A673 (cell line): ENCODE measurements at regions not wholly inside any gene's neighbourhood (a gene's known extent, or its start where the extent isn't known, plus 50 kb on each side); places are given as distances from the start of the nearest gene placed in this dataset.

Experiments
- EZH2 ChIP-seq: fragments of 200-600 bp; sonication (generic); IDR thresholded peaks from 2 replicates; pipeline ENCODE4 v1.6.1; 2017; ENCODE audit warnings: borderline replicate concordance, low read depth, mild to moderate bottlenecking, mixed read lengths, antibody characterized with exemption, low read length; ENCODE audit not compliant: poor library complexity, severe bottlenecking
- TF ChIP-seq, protein P1 (sequence below): fragments of 300-800, 200-600 bp; sonication (generic); conservative IDR thresholded peaks from 2 replicates; pipeline ENCODE4 v1.5.1; 2017; ENCODE audit warnings: low read depth, mild to moderate bottlenecking, antibody characterized with exemption, low read length, moderate library complexity, mixed read lengths

DNA sequence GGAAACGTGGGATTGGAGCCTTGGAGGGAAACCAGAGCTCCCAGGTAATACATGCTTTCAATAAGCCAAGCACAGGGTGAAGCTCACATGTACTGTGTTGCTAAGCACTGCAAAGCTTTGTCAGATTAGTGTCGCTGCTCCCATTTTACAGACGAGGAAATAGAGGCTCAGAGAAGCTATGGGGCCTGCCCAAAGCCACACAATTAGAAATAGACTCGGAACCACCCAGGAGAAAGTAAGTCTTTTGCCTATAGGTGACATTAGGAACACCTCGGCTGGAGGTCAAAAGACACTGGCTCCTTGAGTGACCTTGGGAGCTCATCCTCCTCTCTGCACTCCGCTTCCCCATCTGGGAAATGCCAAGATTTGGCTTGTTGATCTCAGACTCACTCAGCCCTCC, 175.6 kb upstream of the ZC3H12A start:
- TF ChIP-seq, protein P1, sequence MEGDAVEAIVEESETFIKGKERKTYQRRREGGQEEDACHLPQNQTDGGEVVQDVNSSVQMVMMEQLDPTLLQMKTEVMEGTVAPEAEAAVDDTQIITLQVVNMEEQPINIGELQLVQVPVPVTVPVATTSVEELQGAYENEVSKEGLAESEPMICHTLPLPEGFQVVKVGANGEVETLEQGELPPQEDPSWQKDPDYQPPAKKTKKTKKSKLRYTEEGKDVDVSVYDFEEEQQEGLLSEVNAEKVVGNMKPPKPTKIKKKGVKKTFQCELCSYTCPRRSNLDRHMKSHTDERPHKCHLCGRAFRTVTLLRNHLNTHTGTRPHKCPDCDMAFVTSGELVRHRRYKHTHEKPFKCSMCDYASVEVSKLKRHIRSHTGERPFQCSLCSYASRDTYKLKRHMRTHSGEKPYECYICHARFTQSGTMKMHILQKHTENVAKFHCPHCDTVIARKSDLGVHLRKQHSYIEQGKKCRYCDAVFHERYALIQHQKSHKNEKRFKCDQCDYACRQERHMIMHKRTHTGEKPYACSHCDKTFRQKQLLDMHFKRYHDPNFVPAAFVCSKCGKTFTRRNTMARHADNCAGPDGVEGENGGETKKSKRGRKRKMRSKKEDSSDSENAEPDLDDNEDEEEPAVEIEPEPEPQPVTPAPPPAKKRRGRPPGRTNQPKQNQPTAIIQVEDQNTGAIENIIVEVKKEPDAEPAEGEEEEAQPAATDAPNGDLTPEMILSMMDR = no peak
- TF ChIP-seq EZH2 = no peak
